GM21526 (cell line): ENCODE measurements at regions not wholly inside any gene's neighbourhood (a gene's known extent, or its start where the extent isn't known, plus 50 kb on each side); places are given as distances from the start of the nearest gene placed in this dataset.

Experiments
- ATAC-seq: cut with Tn5 transposase; IDR thresholded peaks from one replicate; pipeline ENCODE4 v1.9.1; 2021; ENCODE audit warnings: moderate library complexity; ENCODE audit not compliant: unreplicated experiment, low FRiP score

DNA sequence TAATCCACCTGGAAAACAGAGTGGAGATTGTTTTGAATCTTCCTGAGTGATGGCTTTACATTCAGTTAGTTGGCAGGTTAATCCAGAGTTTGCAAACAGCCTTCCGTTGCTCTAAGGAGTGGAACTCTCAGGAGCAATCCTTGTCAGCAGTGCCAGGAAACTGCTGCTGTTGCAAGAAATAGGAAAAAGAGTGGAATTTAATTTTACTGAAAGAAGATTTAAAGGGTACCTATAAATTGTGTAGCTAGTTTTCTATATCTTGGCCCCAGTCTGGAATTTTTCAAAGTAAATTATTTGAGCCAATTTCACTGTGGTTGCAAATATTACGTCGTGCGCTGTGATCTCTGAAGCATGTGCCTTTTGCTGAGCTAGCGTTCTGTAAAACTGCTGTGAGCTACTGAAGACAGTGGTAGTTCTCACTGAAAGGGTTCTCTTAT is 55.5 kb upstream of the SLC5A12 start:
- ATAC-seq = no peak

DNA sequence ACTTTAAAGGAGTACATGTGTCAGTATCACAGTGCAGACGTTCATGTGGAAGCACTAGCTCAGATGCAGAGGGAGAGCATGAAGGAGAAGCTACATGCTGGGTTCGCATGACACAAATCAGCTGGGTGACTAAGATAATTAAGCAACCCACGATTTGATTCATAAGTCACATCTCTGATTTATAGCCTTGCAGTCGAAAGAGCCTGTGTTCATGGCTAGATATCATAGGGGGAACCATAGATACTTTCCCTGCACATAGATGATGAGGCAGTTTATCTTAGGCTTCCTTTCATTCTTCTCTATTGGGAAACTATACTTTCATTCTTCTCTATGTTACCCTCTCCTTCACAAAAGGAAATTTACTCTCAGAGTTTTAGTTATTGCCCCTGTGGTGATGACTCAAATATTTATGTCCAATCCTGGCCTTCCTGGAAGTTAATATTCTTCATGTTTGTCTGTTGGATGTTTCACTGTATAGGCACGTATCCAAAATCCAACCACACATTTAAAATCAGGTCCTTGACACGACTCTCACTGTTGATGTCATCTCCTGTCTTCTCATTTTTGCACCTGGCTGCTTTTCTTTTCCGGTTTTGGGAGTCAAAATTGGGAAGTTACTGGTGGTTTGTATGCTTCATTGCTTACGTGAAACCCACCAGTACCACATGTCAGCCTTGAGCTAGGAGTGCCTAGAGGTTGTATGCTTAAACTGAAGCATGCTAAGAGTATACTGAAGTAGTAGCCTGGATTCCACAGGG is 56.3 kb upstream of the SLC5A12 start:
- no peak for ATAC-seq

DNA sequence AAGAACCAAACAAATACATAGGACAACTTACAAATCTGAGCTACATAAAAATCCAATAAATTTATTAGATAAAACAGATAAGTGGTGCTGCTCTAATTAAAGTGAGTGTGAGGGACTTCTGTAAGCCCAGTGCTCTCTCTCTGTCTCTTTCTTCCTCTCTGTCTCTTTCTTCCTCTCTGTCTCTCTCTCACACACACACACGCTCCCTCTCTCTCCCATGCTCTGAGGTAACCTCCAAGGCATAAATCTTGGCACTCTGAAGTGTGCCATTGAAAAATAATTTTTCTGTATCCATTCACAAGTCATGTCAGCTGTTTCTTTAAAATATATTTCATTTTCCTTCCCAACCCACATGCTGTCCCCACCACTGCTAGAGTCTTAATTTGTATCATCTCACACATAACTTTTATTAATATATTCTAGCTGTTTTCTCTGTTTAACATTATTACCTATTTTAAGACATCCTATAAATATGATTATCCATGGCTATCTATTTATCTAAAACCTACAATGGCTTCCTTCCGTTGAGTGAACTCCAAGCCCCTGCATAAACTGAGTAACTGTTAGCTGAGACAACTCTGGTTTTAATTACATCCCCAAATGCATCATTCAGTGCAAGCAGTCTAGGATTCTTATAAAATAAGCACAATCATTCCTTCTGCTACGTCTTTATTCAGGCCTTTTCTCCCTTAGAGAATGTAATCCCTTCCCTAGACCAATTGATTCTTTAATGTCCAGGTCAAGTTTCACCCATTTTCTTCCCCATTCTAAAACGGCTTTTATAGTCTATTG is 57.4 kb upstream of the SLC5A12 start:
- no peak for ATAC-seq

DNA sequence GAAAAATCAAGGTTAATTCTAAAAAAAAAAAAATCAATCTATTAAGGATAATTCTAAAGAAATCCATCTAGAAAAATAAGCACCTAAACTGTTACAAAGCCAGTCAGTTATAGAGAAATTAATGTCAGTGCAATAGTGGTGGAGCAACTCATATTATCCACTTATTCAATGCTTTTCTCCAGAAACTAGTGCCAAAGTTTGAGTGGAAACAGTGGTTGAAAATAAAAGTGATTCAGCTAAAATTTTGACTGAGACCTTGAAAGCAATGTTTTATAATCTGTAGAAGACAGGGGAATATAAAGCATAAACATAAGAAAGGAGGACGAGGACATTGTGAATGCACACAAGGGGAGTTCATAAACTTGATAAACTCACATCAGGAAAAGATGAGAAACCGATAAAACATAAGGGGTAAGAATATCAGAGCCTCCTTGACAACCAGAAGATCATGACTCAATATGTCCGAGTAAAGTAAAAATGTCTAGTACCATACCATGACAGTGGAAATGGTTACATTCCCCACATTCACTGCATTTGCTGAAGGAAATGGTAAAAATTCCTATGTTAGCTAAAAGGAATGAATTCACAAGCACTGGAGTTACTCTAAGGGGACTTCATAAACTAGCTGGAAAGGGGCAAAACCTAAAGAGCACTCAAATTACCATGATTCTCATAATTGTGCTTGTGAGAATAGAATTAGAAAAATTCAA is 58.7 kb upstream of the SLC5A12 start:
- ATAC-seq = no peak

DNA sequence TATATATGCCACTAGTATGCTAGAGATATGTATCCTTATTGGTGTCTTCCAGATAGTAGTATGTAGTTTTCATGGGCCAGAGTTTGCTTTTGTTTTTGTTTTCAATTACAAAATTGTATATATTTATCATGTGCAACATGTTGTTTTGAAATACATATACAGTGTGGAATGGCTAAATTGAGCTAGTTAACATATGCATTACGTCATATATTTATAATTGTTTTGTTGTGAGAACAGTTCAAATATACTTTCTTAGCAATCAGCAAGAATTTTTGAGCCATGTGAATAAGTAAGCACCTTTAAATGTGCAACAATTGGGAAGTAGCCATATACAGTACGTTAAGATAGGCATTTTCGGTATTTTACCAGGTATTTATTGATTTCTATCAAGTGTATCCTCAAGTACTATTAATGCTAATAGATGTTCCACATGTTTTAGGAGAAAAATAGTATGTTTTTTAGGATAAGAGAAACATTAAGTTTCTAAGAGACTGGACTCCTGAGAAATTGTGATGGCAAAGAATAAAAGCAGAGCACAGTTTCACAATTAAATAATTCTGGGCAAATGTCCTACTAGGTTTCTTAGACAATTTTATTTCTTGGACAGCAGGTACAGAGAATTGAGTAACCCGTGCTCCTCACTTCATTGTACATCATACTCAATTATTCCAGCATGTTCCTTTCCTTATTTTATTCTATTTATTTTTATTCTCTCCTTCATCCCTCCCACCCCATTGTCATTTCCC is 60.5 kb upstream of the SLC5A12 start:
- ATAC-seq = no peak

DNA sequence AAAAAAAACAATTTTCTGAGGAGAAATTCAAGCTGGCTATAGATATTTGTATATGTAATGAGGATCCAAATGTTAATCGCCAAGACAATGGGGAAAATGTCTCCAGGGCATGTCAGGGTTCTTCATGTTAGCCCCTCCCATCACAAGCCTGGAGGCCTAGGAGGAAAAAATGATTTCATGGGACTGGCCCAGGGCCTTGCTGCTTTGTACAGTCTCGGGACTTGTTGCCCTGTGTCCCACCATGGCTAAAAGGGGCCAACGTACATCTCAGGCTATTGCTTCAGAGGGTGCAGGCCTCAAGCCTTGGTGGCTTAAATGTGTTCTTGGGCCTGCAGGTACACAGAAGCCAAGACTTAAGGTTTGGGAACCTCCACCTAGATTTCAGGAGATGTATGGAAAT is 62.1 kb upstream of the SLC5A12 start:
- ATAC-seq = no peak

DNA sequence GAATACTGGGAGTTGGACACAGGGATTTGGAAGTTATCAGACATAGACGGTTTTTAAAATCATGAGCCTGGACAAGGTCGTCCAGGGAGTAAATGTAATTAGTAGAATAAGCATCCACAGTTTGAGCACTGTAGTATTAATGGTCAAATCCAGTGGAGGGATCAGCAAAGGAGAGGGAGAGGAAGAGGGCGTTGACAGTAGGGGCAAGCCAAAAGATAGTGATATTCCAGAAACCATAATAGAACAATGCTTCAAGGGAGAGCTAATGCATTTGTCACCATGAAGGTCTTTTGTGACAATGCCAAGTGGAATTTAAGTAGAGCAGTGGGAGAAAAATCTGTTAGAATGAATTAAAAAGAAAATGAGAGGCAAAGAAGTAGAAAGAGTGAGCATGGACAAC is 68.9 kb upstream of the SLC5A12 start:
- no peak for ATAC-seq

DNA sequence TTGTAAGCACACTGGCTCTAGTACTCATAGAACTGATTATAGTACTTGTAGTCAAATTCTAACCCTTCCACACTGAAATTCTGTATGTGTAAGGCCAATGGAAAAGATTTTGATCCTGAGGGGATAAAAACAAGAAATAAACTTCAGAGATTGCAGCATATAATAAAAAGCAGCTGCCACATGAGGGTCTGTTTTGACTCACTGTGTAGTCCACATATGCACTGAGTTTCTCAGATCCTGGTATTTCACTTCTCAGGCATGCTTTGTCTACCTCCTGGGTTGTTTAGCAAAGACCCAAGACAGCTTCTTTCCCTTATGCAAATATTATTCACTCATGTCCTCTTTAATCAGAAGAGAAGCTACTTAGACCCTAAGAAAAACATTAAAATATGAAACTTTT is 71.1 kb upstream of the SLC5A12 start:
- ATAC-seq = no peak

DNA sequence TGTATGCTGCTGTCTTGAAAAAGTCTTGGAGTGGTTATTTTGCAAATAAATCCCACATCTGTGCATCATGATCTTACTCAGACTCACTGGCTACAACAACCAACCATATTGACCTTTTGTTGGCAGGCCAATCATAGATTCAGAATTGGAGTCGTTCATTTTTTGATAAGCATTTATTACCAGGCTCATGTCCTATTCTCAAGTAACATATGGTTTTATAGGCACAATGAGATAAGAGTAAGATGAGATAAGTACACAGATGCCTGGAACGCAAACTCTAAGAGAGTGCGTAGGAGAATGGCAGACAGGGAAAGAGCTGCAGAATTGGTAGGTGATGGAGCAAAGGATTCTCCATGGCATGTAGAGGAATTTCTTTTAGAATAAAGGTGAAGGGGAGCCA is 71.6 kb upstream of the SLC5A12 start:
- no peak for ATAC-seq

DNA sequence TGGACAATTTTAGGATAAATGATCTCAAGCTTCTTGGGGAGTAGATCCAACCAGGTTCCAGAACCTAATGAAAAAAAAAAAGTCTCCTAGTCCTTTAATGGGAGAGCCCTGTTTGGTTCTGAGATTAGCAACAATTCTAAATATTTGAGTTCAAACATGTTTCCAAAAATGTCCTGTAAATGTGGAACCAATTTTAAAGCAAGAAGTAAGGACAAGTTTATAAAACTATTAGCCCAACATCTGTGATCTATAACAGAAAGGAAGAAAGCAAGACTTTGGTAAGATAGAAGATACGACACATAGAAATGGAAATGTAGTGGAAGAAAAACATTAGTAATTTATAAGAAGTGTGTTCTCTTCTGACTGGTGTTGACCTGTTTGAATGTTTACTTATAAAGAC is 79.7 kb upstream of the SLC5A12 start:
- no peak for ATAC-seq

DNA sequence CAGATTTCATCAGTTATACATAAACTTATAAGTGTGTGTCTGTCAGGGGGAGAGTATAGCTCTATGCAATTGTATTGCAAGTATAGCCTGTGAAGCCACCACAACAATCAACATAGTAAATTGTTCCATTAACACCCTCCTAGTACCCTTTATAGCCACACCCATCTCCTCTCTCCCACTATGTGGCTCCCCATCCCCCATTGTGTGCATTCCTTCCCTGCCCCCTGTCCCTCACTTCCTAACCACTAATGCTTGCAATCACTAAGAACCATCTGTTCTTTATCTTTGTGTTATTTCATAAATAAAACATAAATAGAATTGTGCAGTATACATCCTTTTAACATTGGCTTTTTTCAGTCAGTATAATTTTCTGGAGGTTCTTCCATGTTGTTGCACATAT is 83.1 kb upstream of the SLC5A12 start:
- no peak for ATAC-seq

DNA sequence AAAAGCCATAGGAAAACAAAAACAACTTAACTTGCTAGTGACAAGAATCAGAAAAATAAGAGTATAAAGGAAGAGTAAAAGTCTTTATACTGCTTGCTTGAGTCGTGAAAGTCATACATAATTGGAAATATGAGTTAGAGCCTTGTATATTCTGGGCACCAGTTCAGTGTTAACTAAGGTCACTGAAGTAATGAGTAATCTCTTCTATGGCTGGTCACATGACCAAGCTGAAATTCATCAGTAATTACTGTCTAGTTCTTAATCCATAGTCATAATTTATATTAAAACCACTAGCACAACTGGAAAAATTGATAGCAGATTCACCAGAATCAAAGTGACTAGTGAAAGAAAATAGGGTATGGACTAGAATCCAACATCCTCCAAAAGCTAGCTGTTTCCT is 84.4 kb upstream of the SLC5A12 start:
- no peak for ATAC-seq

DNA sequence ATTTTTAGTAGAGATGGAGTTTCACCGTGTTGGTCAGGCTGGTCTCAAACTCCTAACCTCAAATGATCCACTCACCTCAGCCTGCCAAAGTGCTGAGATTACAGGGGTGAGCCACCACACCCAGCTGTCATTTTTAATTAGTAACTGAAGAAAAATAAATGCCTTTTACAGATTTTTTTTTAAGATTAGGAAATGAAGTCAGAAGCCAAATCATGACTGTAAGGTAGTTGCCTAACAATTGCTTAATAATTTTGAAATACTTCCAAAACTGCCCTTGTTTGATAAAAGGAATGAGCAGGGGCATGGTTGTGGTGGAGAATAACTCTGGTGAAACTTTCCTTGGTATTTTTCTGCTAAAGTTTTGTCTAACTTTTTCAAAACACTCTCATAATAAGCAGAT is 98.9 kb upstream of the SLC5A12 start:
- ATAC-seq = no peak

DNA sequence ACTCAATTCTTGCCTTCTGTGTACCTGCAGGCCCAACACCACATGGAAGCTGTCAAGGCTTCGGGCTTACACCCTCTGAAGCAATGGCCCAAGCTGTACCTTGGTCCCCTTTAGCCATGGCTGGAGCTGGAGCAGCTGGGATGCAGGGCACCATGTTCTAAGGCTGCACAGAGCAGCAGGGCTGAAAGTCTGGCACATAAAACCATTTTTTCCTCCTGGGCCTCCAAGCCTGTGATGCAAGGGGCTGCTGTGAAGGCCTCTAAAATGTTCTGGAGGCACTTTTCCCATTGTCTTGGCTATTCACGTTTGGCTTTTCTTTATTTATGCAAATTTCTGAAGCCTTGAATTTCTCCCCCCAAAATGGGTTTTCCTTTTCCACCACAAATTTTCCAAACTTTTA is 102.1 kb upstream of the SLC5A12 start:
- no peak for ATAC-seq

DNA sequence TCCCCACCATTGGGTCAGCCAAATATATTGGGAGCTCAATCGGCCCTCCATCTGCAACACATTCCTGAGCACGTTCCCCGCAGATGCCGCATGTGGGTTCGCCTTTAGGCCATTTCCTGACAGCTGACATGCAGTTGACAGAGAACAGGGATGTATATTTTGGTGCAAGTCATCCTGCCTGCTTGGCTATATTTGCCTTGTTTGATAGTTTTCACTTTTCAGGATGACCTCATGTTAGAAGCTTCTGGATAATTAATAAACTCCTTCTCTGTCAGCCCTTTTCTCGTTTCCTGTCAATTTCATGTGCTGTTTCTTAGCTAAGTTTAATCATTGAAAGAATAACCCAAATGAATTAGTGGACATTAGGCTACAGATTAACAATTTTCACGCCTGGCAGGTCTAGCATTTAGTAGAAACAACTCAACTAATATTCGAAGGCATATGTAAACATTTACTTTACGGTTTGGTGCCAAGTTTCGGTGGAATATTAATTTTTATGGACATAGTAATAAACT is 105.8 kb upstream of the SLC5A12 start:
- ATAC-seq = no peak

DNA sequence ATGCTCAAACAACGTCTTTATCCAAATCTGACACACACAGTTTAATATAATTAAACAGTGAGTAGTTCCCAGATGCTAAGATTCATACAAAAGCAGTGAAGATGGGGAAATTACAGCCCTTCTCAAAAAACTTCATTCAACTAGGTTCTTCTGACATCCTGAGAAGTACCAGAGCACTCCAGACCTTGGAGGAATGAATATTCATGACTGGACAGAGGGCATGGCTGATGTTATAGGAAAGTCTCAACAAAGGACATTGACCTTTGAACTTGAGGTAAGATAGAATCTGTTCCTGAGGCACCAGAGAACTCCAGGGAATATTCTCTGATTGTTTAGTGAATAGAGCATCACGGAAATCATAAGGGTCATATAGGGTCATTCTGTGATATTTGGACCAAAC is 106.4 kb upstream of the SLC5A12 start:
- ATAC-seq = no peak

DNA sequence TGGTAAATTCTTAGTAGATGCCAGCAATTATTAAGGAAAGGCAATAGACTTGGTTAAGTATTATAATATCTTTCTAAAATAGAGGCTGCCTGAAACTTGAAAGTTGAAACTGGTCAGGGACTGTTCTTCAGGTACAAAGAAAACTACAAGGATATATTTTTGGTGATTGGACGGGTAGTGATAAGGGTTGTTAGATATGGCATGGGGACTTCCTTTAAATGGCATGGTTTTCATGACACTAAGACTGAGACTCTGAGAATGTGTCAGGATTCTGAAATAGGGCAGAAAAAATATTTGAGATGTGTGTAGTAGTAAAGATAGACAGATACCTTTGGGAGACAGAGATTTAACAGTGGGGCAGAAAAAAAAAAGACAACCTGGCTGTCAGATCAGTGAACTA is 108.4 kb upstream of the SLC5A12 start:
- no peak for ATAC-seq

DNA sequence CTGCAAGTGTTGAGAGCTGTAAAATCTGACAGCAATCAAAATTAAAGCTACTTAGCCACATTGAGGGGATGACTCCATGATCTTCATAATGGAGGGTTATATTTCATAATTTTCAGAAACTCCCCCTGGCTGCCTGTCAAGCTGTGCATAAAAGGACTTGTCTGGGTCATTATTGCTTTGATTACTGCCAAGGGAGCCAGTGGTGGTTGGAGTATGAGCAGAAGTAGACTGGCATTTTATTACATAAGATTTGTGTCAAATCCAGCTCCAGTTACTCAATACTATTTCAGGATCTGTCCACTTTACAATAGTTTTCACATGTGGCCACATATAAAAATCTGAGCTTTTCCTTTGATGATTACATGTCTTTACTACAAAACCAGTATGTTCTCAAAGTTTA is 108.9 kb upstream of the SLC5A12 start:
- ATAC-seq = no peak

DNA sequence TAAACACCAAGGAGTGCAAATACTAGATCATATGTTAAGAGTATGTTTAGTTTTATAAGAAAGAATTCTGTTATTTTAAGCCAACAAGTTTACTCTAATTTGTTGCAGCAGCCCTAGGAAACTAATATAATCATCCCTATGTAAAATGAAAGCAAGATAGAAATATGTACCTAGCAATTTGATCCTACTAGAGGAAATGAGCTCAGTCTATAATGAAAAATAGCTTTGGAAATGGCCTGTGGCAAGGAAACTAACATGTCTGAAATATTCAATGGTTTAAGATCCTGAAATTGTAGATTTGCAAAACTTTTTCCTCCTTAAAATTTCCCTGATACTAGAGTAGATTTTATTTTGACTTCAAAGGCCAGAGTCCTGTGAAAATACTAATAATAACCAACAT is 112.7 kb upstream of the SLC5A12 start:
- no peak for ATAC-seq

DNA sequence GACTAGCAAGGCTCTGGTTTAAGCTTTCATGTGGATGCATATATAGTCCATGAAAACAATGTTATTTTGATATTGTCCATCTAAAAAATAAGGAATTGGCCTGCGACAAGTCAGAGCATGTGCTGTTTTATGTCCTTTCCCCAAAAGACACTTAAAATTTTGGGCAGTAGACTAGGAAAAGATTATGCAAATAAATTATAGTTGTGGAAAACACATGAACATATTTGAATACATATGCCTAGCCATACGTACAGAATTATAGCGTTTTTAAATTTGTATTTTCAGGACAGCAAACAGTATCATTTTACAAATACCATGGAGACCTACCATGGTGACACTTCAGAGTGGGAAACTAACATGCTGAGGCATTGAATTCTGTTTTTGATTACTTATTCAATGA is 113.8 kb upstream of the SLC5A12 start:
- no peak for ATAC-seq

DNA sequence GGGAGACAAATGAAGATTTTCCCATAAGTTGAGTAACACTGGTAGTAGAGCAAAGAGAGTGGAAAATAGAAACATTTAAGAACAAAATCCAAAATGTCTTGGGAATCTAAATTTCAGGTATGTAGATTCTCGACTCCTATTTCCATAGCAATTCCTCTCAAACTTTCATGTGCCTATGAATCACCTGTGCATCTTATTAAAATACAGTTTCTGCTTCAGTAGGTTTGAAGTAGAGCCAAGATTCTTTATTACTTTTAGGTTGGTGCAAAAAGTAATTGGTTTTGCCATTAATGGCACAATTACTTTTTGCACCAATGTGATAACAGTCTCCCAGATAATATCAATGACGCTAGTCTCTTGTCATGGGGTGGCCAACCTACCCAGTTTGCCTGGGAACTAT is 115.3 kb upstream of the SLC5A12 start:
- no peak for ATAC-seq
